ENCODE measurements at regions not wholly inside any gene's neighbourhood (a gene's known extent, or its start where the extent isn't known, plus 50 kb on each side); places are given as distances from the start of the nearest gene placed in this dataset.

GRCh38 chr4:23401572-23401971 lies 488.3 kb downstream of the PPARGC1A start:
- Histone ChIP-seq H3K27ac (no peak overlapping the region), H3K9ac (no peak overlapping the region), H3K4me1 (no peaks in the 10 kb centered on the region), H3K27me3 (ENCODE audit: control insufficient read depth, insufficient read depth, low read length) (no peaks in the 10 kb centered on the region), H2AFZ (no peak overlapping the region), H3K4me3 (ENCODE audit: low read depth, low read length) (no peak overlapping the region), H3K79me2 (no peaks in the 10 kb centered on the region), H3K4me2 (ENCODE audit: low read length) (no peak overlapping the region), H3K36me3 (ENCODE audit: control insufficient read depth, insufficient read depth, low read length) (no peaks in the 10 kb centered on the region), H3K9me3 (ENCODE audit: control insufficient read depth, low read length) (no peaks in the 10 kb centered on the region)
- no peak for TF ChIP-seq CTCF (IDR thresholded peaks at IDR 0.05)

GRCh38 chr4:23392860-23393458 lies 496.9 kb downstream of the PPARGC1A start:
- Histone ChIP-seq H3K4me3 (ENCODE audit: low read depth, low read length) (no peak overlapping the region), H2AFZ (no peak overlapping the region), H3K36me3 (ENCODE audit: control insufficient read depth, insufficient read depth, low read length) (no peaks in the 10 kb centered on the region), H3K27me3 (ENCODE audit: control insufficient read depth, insufficient read depth, low read length) (no peaks in the 10 kb centered on the region), H3K4me1 (no peaks in the 10 kb centered on the region), H3K9me3 (ENCODE audit: control insufficient read depth, low read length) (no peaks in the 10 kb centered on the region), H3K4me2 (ENCODE audit: low read length) (no peak overlapping the region), H3K9ac (no peak overlapping the region), H3K27ac (no peak overlapping the region), H3K79me2 (no peaks in the 10 kb centered on the region)
- TF ChIP-seq CTCF (IDR thresholded peaks at IDR 0.05): no peak

- no peak overlapping the region for H3K9ac ChIP-seq
- no peak overlapping the region for H3K4me2 ChIP-seq (ENCODE audit: low read length)
- no peaks in the 10 kb centered on the region for H3K27me3 ChIP-seq (ENCODE audit: control insufficient read depth, insufficient read depth, low read length)
- H3K27ac ChIP-seq: no peak overlapping the region
- no peak overlapping the region for H3K4me3 ChIP-seq (ENCODE audit: low read depth, low read length)
- no peaks in the 10 kb centered on the region for H3K36me3 ChIP-seq (ENCODE audit: control insufficient read depth, insufficient read depth, low read length)
- H3K79me2 ChIP-seq: no peaks in the 10 kb centered on the region
- no peak for TF ChIP-seq CTCF (IDR thresholded peaks at IDR 0.05)
- no peaks in the 10 kb centered on the region for H3K4me1 ChIP-seq
- H2AFZ ChIP-seq: no peak overlapping the region
- no peaks in the 10 kb centered on the region for H3K9me3 ChIP-seq (ENCODE audit: control insufficient read depth, low read length)
These were observed 499.6 kb downstream of the PPARGC1A start for GRCh38 chr4:23390246-23390645.

- H3K4me1 ChIP-seq: no peaks in the 10 kb centered on the region
- no peak overlapping the region for H3K27ac ChIP-seq
- H3K9me3 ChIP-seq (ENCODE audit: control insufficient read depth, low read length): no peaks in the 10 kb centered on the region
- no peaks in the 10 kb centered on the region for H3K27me3 ChIP-seq (ENCODE audit: control insufficient read depth, insufficient read depth, low read length)
- H3K4me3 ChIP-seq (ENCODE audit: low read depth, low read length): no peak overlapping the region
- no peaks in the 10 kb centered on the region for H3K79me2 ChIP-seq
- H3K36me3 ChIP-seq (ENCODE audit: control insufficient read depth, insufficient read depth, low read length): no peaks in the 10 kb centered on the region
- no peak overlapping the region for H2AFZ ChIP-seq
- TF ChIP-seq CTCF (IDR thresholded peaks at IDR 0.05): no peak
- H3K4me2 ChIP-seq (ENCODE audit: low read length): no peak overlapping the region
- no peak overlapping the region for H3K9ac ChIP-seq
These were observed 501.0 kb downstream of the PPARGC1A start for GRCh38 chr4:23388699-23389395.

- H3K36me3 ChIP-seq (ENCODE audit: control insufficient read depth, insufficient read depth, low read length): no peaks in the 10 kb centered on the region
- no peaks in the 10 kb centered on the region for H3K9me3 ChIP-seq (ENCODE audit: control insufficient read depth, low read length)
- no peak overlapping the region for H3K4me3 ChIP-seq (ENCODE audit: low read depth, low read length)
- no peaks in the 10 kb centered on the region for H3K27me3 ChIP-seq (ENCODE audit: control insufficient read depth, insufficient read depth, low read length)
- no peak overlapping the region for H3K4me2 ChIP-seq (ENCODE audit: low read length)
- no peak overlapping the region for H3K27ac ChIP-seq
- no peaks in the 10 kb centered on the region for H3K79me2 ChIP-seq
- no peak overlapping the region for H2AFZ ChIP-seq
- no peaks in the 10 kb centered on the region for H3K4me1 ChIP-seq
- no peak overlapping the region for H3K9ac ChIP-seq
- TF ChIP-seq CTCF (IDR thresholded peaks at IDR 0.05): no peak
These were observed 501.6 kb downstream of the PPARGC1A start for GRCh38 chr4:23388255-23388654.
